ENCODE measurements at regions not wholly inside any gene's neighbourhood (a gene's known extent, or its start where the extent isn't known, plus 50 kb on each side); places are given as distances from the start of the nearest gene placed in this dataset.

- no peak for TF ChIP-seq CTCF (IDR thresholded peaks at IDR 0.05)
- TF ChIP-seq POLR2A (IDR thresholded peaks at IDR 0.05), result no peak
Measured at GRCh38 chr5:158285698-158286097, 426.8 kb upstream of the CLINT1 start.
